Sigmoid colon (tissue), 6 donors: ENCODE measurements at regions not wholly inside any gene's neighbourhood (a gene's known extent, or its start where the extent isn't known, plus 50 kb on each side); places are given as distances from the start of the nearest gene placed in this dataset.

ENCODE experiments used
- DNase-seq: peaks from one replicate; pipeline ENCODE4 v3.0.0-alpha.2; 2019
- H3K27ac ChIP-seq, 4 donors: fragments of 200-600 bp; sonication (generic); one replicate each; pipeline ENCODE4 v1.5.1; 2016 to 2019; ENCODE audit warnings: mild to moderate bottlenecking in 1 of 4
- H3K27me3 ChIP-seq, 3 donors: fragments of 200-600 bp; sonication (generic); one replicate each; pipeline ENCODE4 v1.5.1; 2019; ENCODE audit warnings: mild to moderate bottlenecking in 1 of 3
- H3K36me3 ChIP-seq, 4 donors: fragments of 200-600 bp; sonication (generic); one replicate each; pipeline ENCODE4 v1.5.1; 2016 to 2019
- H3K4me1 ChIP-seq, 4 donors: fragments of 200-600 bp; sonication (generic); one replicate each; pipeline ENCODE4 v1.5.1; 2017 to 2019
- H3K4me3 ChIP-seq, 4 donors: fragments of 200-600 bp; sonication (generic); one replicate each; pipeline ENCODE4 v1.5.1; 2017 to 2019; ENCODE audit warnings: mild to moderate bottlenecking in 2 of 4, moderate library complexity in 1 of 4
- H3K9me3 ChIP-seq, 4 donors: fragments of 200-600 bp in 3 of 4; sonication (generic) in 3 of 4; one replicate each; pipeline versions ENCODE4 v1.5.1 to v1.6.1; 2013 to 2019
- EP300 ChIP-seq, 4 donors: sonication (generic); formaldehyde crosslinking; IDR thresholded peaks; one replicate each; pipeline ENCODE4 v1.6.1; 2017; ENCODE audit warnings: antibody characterized with exemption in 4 of 4
- POLR2A ChIP-seq, 2 donors: fragments of 450-650 bp; IDR thresholded peaks; one replicate each; pipeline ENCODE4 v1.6.1; 2016; ENCODE audit warnings: antibody characterized with exemption in 2 of 2, mild to moderate bottlenecking in 2 of 2, moderate library complexity in 2 of 2
- POLR2AphosphoS5 ChIP-seq, 4 donors: sonication (generic); formaldehyde crosslinking; IDR thresholded peaks; one replicate each; pipeline ENCODE4 v1.6.1; 2017; ENCODE audit warnings: antibody characterized with exemption in 4 of 4
- WGBS, 2 donors: extraction: QIAGEN DNeasy Blood & Tissue Kit; methylation state at CpG; one replicate each; pipeline ENCODE4 v1.1.7; 2013; 5-methylcytosine and 5-hydroxymethylcytosine counted together
- intact Hi-C: fragments of 100-400 bp; cut with DNase I; formaldehyde crosslinking; loops from one replicate; pipeline ENCODE4 v1.15.1; 2023
- TF ChIP-seq, protein P1 (sequence below), 4 experiments: fragments of 450-650 bp in 3 of 4; fragments of 200-600 bp in 1 of 4; IDR thresholded peaks; one replicate each; pipeline ENCODE4 v1.5.1; 2016 to 2019; ENCODE audit warnings: antibody characterized with exemption in 4 of 4, mild to moderate bottlenecking in 3 of 4, moderate library complexity in 2 of 4
- donor health status: healthy with polysubstance abuse.
- donor health status: healthy.

GRCh38 chr1:3992746-3993145 is 92.7 kb upstream of the C1orf174 start:
- no peaks in the 10 kb centered on the region for H3K36me3 ChIP-seq
- H3K4me1 ChIP-seq = no peaks in the 10 kb centered on the region
- TF ChIP-seq, protein P1, sequence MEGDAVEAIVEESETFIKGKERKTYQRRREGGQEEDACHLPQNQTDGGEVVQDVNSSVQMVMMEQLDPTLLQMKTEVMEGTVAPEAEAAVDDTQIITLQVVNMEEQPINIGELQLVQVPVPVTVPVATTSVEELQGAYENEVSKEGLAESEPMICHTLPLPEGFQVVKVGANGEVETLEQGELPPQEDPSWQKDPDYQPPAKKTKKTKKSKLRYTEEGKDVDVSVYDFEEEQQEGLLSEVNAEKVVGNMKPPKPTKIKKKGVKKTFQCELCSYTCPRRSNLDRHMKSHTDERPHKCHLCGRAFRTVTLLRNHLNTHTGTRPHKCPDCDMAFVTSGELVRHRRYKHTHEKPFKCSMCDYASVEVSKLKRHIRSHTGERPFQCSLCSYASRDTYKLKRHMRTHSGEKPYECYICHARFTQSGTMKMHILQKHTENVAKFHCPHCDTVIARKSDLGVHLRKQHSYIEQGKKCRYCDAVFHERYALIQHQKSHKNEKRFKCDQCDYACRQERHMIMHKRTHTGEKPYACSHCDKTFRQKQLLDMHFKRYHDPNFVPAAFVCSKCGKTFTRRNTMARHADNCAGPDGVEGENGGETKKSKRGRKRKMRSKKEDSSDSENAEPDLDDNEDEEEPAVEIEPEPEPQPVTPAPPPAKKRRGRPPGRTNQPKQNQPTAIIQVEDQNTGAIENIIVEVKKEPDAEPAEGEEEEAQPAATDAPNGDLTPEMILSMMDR (IDR thresholded peaks at IDR 0.05) = no peak
- TF ChIP-seq POLR2A (IDR thresholded peaks at IDR 0.05) = no peak
- no peak for TF ChIP-seq EP300 (IDR thresholded peaks at IDR 0.05)
- no peak for TF ChIP-seq POLR2AphosphoS5 (IDR thresholded peaks at IDR 0.05)
- H3K27ac ChIP-seq = no peak overlapping the region
- no peak overlapping the region for H3K4me3 ChIP-seq
- peaks cover 0 to under 1% (median 0%) of the 10 kb centered on the region in 3 donors for H3K27me3 ChIP-seq
- intact Hi-C loops = no loop called here
- DNase-seq = no peak
- WGBS, 2 donors = 82% methylated on average over 6 of the region's 6 CpGs
- H3K9me3 ChIP-seq = no peaks in the 10 kb centered on the region

GRCh38 chr1:3993619-3994375 is 93.7 kb upstream of the C1orf174 start:
- Histone ChIP-seq H3K27ac (no peak overlapping the region), H3K4me3 (no peak overlapping the region), H3K9me3 (no peaks in the 10 kb centered on the region), H3K4me1 (no peaks in the 10 kb centered on the region), H3K36me3 (no peaks in the 10 kb centered on the region), H3K27me3 (peaks cover 0 to 3% (median 0%) of the 10 kb centered on the region in 3 donors)
- no peak for DNase-seq
- 76 to 77% methylated on average over 25 of the region's 25 CpGs for WGBS, 2 donors
- TF ChIP-seq, protein P1 (IDR thresholded peaks at IDR 0.05) = no peak
- TF ChIP-seq POLR2A (IDR thresholded peaks at IDR 0.05) = no peak
- no peak for TF ChIP-seq POLR2AphosphoS5 (IDR thresholded peaks at IDR 0.05)
- TF ChIP-seq EP300 (IDR thresholded peaks at IDR 0.05) = no peak
- intact Hi-C loops = no loop called here

DNA sequence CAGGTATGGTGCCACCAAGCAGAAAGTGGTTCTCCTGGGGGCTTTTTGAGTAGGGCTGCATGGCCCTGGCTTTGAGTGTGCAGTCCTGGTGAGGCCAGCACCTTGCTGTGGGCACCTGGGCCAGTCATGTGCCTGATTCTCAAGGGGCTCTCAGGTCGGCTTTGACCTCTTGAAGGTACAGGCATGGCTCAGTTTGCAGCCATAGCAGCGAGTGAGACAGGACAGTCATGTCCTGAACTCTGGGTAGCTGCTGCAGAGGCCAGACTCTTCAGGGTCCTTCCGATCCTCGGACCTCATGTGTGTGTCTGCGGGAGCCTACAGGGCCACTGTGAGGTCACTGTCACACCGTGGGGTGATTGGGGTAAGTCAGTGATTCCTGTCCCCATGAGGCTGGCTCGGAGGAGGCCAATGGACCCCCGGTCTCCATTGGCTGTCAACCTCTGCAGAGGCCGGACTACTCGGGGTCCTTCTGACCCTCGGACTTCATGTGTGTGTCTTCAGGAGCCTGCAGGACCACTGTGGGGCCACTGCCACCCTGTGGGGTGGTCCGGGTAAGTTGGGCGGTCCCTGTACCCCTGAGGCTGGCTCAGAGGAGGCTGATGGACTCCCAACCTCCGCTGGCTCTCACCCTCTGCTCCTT is 95.2 kb upstream of the C1orf174 start:
- Histone ChIP-seq H3K36me3 (no peaks in the 10 kb centered on the region), H3K4me1 (no peaks in the 10 kb centered on the region), H3K4me3 (no peak overlapping the region), H3K27me3 (peaks cover 0 to 13% (median under 1%) of the 10 kb centered on the region in 3 donors), H3K9me3 (no peaks in the 10 kb centered on the region), H3K27ac (no peak overlapping the region)
- WGBS, 2 donors = 80 to 88% methylated on average over 14 of the region's 14 CpGs
- TF ChIP-seq, protein P1 (IDR thresholded peaks at IDR 0.05) = no peak
- TF ChIP-seq POLR2AphosphoS5 (IDR thresholded peaks at IDR 0.05) = no peak
- TF ChIP-seq EP300 (IDR thresholded peaks at IDR 0.05) = no peak
- TF ChIP-seq POLR2A (IDR thresholded peaks at IDR 0.05) = no peak
- intact Hi-C loops = no loop called here
- DNase-seq = no peak

DNA sequence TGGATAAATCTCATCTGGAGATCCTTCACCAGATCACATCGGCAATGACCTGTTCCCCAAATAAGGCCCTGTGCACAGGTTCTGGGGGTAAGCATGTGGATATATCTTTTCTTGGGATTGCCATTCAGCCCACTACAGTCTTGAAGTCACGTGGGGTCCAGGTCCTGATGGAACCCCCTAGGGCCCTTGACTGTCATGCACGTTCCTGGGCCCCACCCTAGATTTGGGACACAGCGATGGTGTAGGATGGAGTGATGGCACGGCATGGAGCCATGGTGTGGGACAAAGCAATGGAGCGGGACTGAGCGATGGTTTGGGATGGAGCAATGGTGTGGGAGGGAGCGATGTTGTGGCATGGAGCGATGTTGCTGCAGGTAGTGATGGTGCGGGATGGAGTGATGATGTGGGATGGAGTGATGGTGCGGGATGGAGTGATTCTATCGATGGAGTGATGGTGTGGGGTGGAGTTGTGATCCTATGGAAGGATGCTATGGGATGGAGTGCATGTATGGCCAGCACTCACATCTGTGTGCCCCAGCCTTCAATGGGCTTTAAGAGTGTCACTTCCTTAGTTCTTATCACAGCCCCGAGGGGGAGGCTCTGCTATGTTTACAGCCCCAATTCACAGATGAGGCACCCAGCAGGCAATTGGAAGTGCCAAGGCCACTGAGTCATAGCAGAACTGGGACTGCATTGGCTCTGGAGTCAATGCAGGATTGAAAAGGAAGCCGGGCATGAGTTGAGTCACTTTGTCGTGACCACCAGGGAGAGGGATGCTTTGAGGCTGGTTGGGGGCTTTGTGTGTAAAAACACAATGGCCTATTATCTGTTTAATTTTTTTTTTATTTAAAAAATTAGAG is 97.0 kb upstream of the C1orf174 start:
- Histone ChIP-seq H3K4me3 (no peak overlapping the region), H3K36me3 (no peaks in the 10 kb centered on the region), H3K4me1 (no peaks in the 10 kb centered on the region), H3K9me3 (no peaks in the 10 kb centered on the region), H3K27ac (no peak overlapping the region), H3K27me3 (peaks cover 0 to 29% (median 11%) of the 10 kb centered on the region in 3 donors)
- TF ChIP-seq EP300 (IDR thresholded peaks at IDR 0.05) (no peak), POLR2A (IDR thresholded peaks at IDR 0.05) (no peak), POLR2AphosphoS5 (IDR thresholded peaks at IDR 0.05) (no peak)
- TF ChIP-seq, protein P1 (IDR thresholded peaks at IDR 0.05) = no peak
- intact Hi-C loops = no loop called here
- 86 to 88% methylated on average over 15 of the region's 15 CpGs for WGBS, 2 donors
- DNase-seq = no peak
